ENCODE measurements at regions not wholly inside any gene's neighbourhood (a gene's known extent, or its start where the extent isn't known, plus 50 kb on each side); places are given as distances from the start of the nearest gene placed in this dataset.

DNA sequence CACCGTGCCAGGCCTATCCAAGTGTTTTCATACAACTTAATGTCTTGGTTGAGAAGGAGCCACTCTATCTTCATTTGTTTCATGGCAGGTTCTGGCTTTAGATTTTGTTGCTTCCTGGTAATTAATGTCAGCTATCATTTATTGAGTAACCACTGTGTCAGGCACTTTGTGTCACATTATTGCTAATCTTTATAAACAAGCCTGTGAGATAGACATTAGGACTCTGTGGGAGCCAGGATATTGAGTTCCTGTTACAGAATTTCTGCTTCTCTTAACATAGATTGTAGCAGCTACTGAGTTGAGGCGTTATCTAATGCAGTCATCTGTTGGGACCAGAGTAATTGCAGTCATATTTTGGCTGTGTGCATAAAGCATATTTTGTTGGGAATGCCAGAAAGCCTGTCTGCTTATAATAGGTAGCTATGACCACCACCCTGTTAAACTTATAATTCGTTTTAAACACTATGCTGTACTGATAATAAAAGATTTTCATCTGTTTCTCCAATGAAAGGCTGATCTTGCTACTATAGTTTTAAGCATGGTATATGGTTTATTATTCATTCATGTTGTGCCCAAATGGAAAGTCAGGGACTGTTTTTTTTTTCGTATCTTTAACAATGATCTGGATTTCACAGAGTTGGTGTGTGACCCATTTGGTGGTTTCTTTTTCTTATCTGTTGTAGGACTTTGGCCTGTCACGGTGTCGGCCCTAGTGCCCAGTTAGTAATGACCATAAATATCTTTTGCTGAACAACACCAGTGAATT, 432.6 kb downstream of the PCNX1 start:
- TF ChIP-seq, protein P1, sequence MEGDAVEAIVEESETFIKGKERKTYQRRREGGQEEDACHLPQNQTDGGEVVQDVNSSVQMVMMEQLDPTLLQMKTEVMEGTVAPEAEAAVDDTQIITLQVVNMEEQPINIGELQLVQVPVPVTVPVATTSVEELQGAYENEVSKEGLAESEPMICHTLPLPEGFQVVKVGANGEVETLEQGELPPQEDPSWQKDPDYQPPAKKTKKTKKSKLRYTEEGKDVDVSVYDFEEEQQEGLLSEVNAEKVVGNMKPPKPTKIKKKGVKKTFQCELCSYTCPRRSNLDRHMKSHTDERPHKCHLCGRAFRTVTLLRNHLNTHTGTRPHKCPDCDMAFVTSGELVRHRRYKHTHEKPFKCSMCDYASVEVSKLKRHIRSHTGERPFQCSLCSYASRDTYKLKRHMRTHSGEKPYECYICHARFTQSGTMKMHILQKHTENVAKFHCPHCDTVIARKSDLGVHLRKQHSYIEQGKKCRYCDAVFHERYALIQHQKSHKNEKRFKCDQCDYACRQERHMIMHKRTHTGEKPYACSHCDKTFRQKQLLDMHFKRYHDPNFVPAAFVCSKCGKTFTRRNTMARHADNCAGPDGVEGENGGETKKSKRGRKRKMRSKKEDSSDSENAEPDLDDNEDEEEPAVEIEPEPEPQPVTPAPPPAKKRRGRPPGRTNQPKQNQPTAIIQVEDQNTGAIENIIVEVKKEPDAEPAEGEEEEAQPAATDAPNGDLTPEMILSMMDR (conservative IDR thresholded peaks at IDR 0.05; ENCODE audit: low read depth, low read length) = no peak
- H4K20me1 ChIP-seq (ENCODE audit: insufficient read depth) = no peaks in the 10 kb centered on the region
- no peaks in the 10 kb centered on the region for H3K27me3 ChIP-seq (ENCODE audit: insufficient read depth, low read depth)
- H3K4me3 ChIP-seq (IDR thresholded peaks at IDR 0.05; ENCODE audit: insufficient read depth, low read depth, low read length) = no peak overlapping the region
- H3K4me1 ChIP-seq (ENCODE audit: low read depth, poor library complexity, severe bottlenecking) = no peaks in the 10 kb centered on the region
- H3K36me3 ChIP-seq (ENCODE audit: insufficient read depth) = no peaks in the 10 kb centered on the region
- H3K79me2 ChIP-seq (ENCODE audit: insufficient read depth, low read depth) = no peaks in the 10 kb centered on the region; the same call in 1 of the 2 replicates
- H3K27ac ChIP-seq = no peak overlapping the region
- H3K9ac ChIP-seq = no peak overlapping the region
- H2AFZ ChIP-seq (ENCODE audit: low read depth) = no peak overlapping the region
- no peak overlapping the region for H3K4me2 ChIP-seq

DNA sequence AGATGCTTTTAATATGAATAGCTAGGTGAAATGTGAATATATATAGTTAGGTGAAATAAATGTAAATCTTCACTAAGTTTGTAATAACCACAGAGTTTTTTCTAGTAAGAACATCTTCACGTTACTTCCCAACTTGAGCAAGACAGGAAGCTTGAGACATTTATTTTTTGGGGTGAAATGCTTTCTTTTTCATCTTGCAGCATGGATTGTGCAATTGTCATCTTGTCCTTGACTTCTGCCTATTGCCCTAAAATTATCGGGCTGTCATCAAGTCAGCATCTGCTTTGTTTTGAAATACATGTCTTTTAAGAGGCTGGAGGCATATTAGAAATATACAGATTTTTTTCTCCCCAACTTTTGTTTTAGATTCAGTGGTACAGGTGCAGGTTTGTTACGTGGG, 433.9 kb downstream of the PCNX1 start:
- Histone ChIP-seq H3K27ac (no peak overlapping the region), H3K4me2 (no peak overlapping the region), H3K79me2 (ENCODE audit: insufficient read depth, low read depth) (no peaks in the 10 kb centered on the region; the same call in 1 of the 2 replicates), H4K20me1 (ENCODE audit: insufficient read depth) (no peaks in the 10 kb centered on the region), H3K27me3 (ENCODE audit: insufficient read depth, low read depth) (no peaks in the 10 kb centered on the region), H3K4me3 (IDR thresholded peaks at IDR 0.05; ENCODE audit: insufficient read depth, low read depth, low read length) (no peak overlapping the region), H3K4me1 (ENCODE audit: low read depth, poor library complexity, severe bottlenecking) (no peaks in the 10 kb centered on the region), H2AFZ (ENCODE audit: low read depth) (no peak overlapping the region), H3K9ac (no peak overlapping the region), H3K36me3 (ENCODE audit: insufficient read depth) (no peaks in the 10 kb centered on the region)
- TF ChIP-seq, protein P1 (conservative IDR thresholded peaks at IDR 0.05; ENCODE audit: low read depth, low read length) = no peak

DNA sequence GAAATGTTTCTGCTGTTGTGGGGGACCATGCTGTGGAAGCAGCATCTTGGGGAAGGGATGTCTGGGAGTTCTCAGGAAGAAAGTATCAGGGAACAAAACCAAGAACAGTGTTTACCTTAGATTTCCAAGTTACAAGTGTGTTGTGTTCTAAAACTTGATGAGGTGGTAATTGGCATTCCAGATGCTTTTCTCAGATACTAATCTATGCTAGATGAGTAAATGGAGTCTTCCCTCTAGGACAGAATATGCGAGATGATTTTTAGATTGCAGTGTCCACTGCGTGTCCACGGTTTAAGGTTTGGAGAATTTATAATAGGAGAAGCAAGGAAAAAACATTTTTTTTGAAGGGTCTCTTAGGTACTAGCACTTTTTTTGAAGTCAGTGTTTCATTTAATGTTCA, 436.5 kb downstream of the PCNX1 start:
- H3K4me3 ChIP-seq (IDR thresholded peaks at IDR 0.05; ENCODE audit: insufficient read depth, low read depth, low read length) = no peak overlapping the region
- H3K4me2 ChIP-seq = no peak overlapping the region
- no peaks in the 10 kb centered on the region for H3K4me1 ChIP-seq (ENCODE audit: low read depth, poor library complexity, severe bottlenecking)
- no peak overlapping the region for H3K27ac ChIP-seq
- H3K79me2 ChIP-seq (ENCODE audit: insufficient read depth, low read depth) = no peaks in the 10 kb centered on the region; the same call in 1 of the 2 replicates
- TF ChIP-seq, protein P1 (conservative IDR thresholded peaks at IDR 0.05; ENCODE audit: low read depth, low read length) = no peak
- no peaks in the 10 kb centered on the region for H3K27me3 ChIP-seq (ENCODE audit: insufficient read depth, low read depth)
- H4K20me1 ChIP-seq (ENCODE audit: insufficient read depth) = no peaks in the 10 kb centered on the region
- no peaks in the 10 kb centered on the region for H3K36me3 ChIP-seq (ENCODE audit: insufficient read depth)
- H2AFZ ChIP-seq (ENCODE audit: low read depth) = no peak overlapping the region
- H3K9ac ChIP-seq = no peak overlapping the region

DNA sequence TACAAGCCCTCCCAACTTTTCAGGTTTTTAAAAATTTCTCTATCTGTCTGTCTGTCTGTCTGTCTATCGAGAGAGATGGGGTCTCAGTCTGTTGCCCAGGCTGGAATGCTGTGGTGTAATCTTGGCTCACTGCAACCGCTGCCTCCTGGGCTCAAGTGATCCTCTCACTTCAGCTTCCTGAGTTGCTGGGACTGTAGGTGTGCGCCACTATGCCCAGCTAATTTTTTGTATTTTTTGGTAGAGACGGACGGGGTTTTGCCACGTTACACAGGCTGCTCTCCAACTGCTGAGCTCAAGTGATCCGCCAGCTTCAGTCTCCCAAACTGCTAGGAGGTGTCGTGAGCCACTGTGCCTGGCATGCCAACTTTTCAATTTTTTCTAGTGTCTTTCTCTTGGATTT, 437.2 kb downstream of the PCNX1 start:
- H3K79me2 ChIP-seq (ENCODE audit: insufficient read depth, low read depth) = no peaks in the 10 kb centered on the region; the same call in 1 of the 2 replicates
- H3K4me1 ChIP-seq (ENCODE audit: low read depth, poor library complexity, severe bottlenecking) = no peaks in the 10 kb centered on the region
- no peaks in the 10 kb centered on the region for H3K36me3 ChIP-seq (ENCODE audit: insufficient read depth)
- no peak overlapping the region for H3K27ac ChIP-seq
- H3K4me2 ChIP-seq = no peak overlapping the region
- H4K20me1 ChIP-seq (ENCODE audit: insufficient read depth) = no peaks in the 10 kb centered on the region
- TF ChIP-seq, protein P1 (conservative IDR thresholded peaks at IDR 0.05; ENCODE audit: low read depth, low read length) = no peak
- no peaks in the 10 kb centered on the region for H3K27me3 ChIP-seq (ENCODE audit: insufficient read depth, low read depth)
- H3K4me3 ChIP-seq (IDR thresholded peaks at IDR 0.05; ENCODE audit: insufficient read depth, low read depth, low read length) = no peak overlapping the region
- no peak overlapping the region for H2AFZ ChIP-seq (ENCODE audit: low read depth)
- no peak overlapping the region for H3K9ac ChIP-seq
